DOHH2 (cell line): ENCODE measurements at regions not wholly inside any gene's neighbourhood (a gene's known extent, or its start where the extent isn't known, plus 50 kb on each side); places are given as distances from the start of the nearest gene placed in this dataset.

ENCODE experiments used
- CTCF ChIP-seq: fragments of 200-600 bp; sonication (generic); IDR thresholded peaks from one replicate; pipeline ENCODE4 v1.5.1; 2014; ENCODE audit warnings: antibody characterized with exemption, mild to moderate bottlenecking, low read depth, low read length; ENCODE audit not compliant: poor library complexity, severe bottlenecking
- EZH2phosphoT487 ChIP-seq: fragments of 200-600 bp; sonication (generic); IDR thresholded peaks from 2 replicates; pipeline ENCODE4 v1.6.1; 2017; ENCODE audit warnings: borderline replicate concordance, mild to moderate bottlenecking, antibody characterized with exemption, low read length, moderate library complexity, mixed read lengths

GRCh38 chr5:152730176-152730575 lies 325.1 kb upstream of the NMUR2 start:
- TF ChIP-seq CTCF (no peak), EZH2phosphoT487 (no peak)
